HFFc6 (cell line): ENCODE measurements at regions not wholly inside any gene's neighbourhood (a gene's known extent, or its start where the extent isn't known, plus 50 kb on each side); places are given as distances from the start of the nearest gene placed in this dataset.

ENCODE experiments used
- DNase-seq: peaks from one replicate; pipeline ENCODE4 v3.0.0-alpha.2; 2018
- H3K27ac Mint-ChIP-seq: 2 replicates; pipeline ENCODE4 v1.8.0; 2020; ENCODE audit warnings: mild to moderate bottlenecking, mixed read lengths
- H3K27me3 Mint-ChIP-seq: 2 replicates; pipeline ENCODE4 v1.8.0; 2021; ENCODE audit warnings: mild to moderate bottlenecking, moderate library complexity, mixed read lengths; ENCODE audit not compliant: insufficient read depth
- H3K36me3 Mint-ChIP-seq: 2 replicates; pipeline ENCODE4 v1.8.0; 2021; ENCODE audit warnings: low read depth, mixed read lengths
- H3K4me1 Mint-ChIP-seq: 2 replicates; pipeline ENCODE4 v1.8.0; 2020; ENCODE audit warnings: low read depth, mixed read lengths
- H3K4me3 Mint-ChIP-seq: 2 replicates; pipeline ENCODE4 v1.8.0; 2020; ENCODE audit warnings: mild to moderate bottlenecking, moderate library complexity, mixed read lengths
- H3K9me3 Mint-ChIP-seq: 2 replicates; pipeline ENCODE4 v1.8.0; 2020; ENCODE audit warnings: mild to moderate bottlenecking, mixed read lengths
- TF ChIP-seq, protein P1 (sequence below): fragments of 200-600 bp; sonication (generic); IDR thresholded peaks from 2 replicates; pipeline ENCODE4 v1.5.0; 2021; ENCODE audit warnings: antibody characterized with exemption, mild to moderate bottlenecking

DNA sequence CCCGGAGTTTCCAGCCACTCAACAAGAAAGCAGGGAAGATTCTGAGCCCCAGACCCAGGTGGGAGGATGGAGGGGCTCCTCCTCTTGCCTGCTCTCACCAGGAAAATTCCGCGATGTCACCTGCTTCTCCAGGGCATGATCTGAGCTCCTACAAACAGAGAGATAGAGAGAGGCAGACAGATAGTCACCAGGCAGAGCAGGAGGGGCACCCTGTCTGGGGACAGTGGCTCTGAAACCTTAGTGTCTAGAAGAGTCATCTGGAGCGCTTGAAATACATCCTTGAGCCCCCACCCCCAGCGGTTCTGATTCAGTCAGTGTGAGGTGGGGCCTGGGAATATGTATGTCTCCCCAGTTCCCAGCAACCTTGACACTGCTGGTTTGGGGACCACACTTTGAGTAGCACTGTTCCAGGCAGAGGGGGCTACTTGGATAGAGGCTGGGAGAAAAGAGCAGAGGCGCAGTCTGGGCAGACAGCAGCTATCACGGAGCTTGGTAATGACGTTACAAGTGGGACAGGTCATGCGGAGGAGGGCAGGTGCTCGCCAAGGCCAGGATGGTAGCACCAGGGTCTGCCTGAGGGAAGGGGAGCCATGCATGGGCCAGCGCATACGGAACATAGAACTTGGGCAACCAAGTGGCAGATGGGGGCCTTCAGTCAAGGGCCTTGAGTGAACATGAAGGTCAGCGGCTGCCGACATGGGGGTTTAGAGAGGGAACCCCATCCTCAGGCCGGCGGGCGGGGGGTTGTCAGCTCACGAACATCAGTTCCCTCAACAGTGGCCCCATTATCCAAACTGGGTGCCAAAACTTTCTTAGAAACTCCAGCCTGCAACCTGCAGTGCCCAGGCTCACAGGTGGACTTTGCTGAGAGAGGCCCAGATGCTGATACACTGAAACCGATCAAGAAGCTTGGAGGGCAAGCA lies 60.9 kb upstream of the MYEOV start:
- Mint-ChIP-seq H3K4me1 (no peaks in the 10 kb centered on the region), H3K27me3 (peaks cover 46% of the 10 kb centered on the region), H3K9me3 (no peaks in the 10 kb centered on the region), H3K36me3 (no peaks in the 10 kb centered on the region), H3K27ac (no peak overlapping the region), H3K4me3 (no peak overlapping the region)
- TF ChIP-seq, protein P1, sequence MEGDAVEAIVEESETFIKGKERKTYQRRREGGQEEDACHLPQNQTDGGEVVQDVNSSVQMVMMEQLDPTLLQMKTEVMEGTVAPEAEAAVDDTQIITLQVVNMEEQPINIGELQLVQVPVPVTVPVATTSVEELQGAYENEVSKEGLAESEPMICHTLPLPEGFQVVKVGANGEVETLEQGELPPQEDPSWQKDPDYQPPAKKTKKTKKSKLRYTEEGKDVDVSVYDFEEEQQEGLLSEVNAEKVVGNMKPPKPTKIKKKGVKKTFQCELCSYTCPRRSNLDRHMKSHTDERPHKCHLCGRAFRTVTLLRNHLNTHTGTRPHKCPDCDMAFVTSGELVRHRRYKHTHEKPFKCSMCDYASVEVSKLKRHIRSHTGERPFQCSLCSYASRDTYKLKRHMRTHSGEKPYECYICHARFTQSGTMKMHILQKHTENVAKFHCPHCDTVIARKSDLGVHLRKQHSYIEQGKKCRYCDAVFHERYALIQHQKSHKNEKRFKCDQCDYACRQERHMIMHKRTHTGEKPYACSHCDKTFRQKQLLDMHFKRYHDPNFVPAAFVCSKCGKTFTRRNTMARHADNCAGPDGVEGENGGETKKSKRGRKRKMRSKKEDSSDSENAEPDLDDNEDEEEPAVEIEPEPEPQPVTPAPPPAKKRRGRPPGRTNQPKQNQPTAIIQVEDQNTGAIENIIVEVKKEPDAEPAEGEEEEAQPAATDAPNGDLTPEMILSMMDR, result no peak
- no peak for DNase-seq

- Mint-ChIP-seq H3K36me3 (no peaks in the 10 kb centered on the region), H3K27me3 (peaks cover 46% of the 10 kb centered on the region), H3K4me3 (no peak overlapping the region), H3K4me1 (no peaks in the 10 kb centered on the region), H3K27ac (no peak overlapping the region), H3K9me3 (no peaks in the 10 kb centered on the region)
- DNase-seq, result no peak
- TF ChIP-seq, protein P1, result no peak
These were observed 60.0 kb upstream of the MYEOV start for GRCh38 chr11:69233744-69234570.

DNA sequence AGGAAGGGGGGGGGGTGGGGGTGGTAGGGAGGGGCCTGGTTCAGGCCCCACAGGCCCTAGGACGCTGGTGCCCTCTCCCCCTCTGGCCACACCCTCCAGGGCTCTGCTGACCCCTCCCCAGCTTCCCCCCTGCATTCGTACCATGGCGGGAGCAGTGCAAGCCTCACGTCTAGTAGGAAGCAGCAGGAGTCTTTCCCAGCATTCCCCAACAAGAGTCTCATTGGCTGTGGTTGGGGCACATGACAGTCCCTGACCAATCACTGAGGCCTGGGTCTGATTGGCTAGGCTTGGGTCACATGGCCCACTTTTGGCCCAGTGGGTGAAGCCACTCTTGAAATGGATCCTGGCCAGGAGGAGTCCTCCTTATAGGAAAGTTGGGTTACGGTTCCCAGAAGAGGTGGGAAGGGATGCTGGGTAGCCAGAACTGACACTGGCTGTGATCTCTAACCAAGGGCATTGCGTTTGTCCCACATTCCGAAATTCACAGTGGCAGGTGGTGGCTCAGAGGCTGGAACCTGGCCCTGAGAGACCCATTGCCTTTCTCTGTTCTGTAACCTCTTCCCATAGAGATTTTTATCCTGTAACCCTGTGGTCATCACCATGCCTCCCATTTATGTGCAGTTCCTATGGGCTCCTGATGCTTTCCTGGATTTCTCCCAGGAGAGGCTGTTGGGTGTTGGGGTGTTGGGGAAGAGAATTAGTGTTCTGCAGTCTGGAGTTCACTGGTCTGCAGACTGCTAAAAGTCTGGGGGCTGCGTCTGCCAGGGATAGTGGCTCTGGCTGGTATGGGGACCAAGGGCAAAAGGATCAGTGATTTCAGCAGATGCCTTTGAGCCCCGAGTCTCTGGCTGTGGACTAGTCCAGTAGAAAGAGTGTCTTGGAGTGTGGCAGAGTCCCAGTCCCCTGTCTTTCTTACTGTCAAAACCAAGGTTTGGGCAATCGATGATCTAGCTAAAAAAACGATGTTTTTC lies 58.9 kb upstream of the MYEOV start:
- Mint-ChIP-seq H3K9me3 (no peaks in the 10 kb centered on the region), H3K4me3 (no peak overlapping the region), H3K36me3 (no peaks in the 10 kb centered on the region), H3K27me3 (peaks cover 48% of the 10 kb centered on the region), H3K27ac (no peak overlapping the region), H3K4me1 (no peaks in the 10 kb centered on the region)
- TF ChIP-seq, protein P1, result no peak
- no peak for DNase-seq

- H3K27me3 Mint-ChIP-seq, result peaks cover 20% of the 10 kb centered on the region
- H3K27ac Mint-ChIP-seq, result no peak overlapping the region
- no peaks in the 10 kb centered on the region for H3K9me3 Mint-ChIP-seq
- TF ChIP-seq, protein P1, result no peak
- no peak overlapping the region for H3K4me3 Mint-ChIP-seq
- no peak for DNase-seq
- no peaks in the 10 kb centered on the region for H3K4me1 Mint-ChIP-seq
- no peaks in the 10 kb centered on the region for H3K36me3 Mint-ChIP-seq
These were observed 55.2 kb upstream of the MYEOV start for GRCh38 chr11:69238573-69239351.
